Lung microvascular endothelial cell (primary cell): ENCODE measurements at regions not wholly inside any gene's neighbourhood (a gene's known extent, or its start where the extent isn't known, plus 50 kb on each side); places are given as distances from the start of the nearest gene placed in this dataset.
A peak's percentile ranks its signal among the peaks of the same experiment; 100 is the strongest.
"Not testable (repeated sequence)": the region's sequence is repeated elsewhere in the genome, so short reads cannot be mapped to it uniquely, and the experiment has no call there.

ENCODE experiments used
- DNase-seq, 2 donors: peaks; one replicate each; pipeline versions ENCODE4 v3.0.0 to v3.0.0-alpha.2; 2010; ENCODE audit warnings: low read depth in 2 of 2

GRCh38 chr16:5234295-5235050, 136.9 kb upstream of the EEF2KMT start:
- DNase-seq, result no peak

DNA sequence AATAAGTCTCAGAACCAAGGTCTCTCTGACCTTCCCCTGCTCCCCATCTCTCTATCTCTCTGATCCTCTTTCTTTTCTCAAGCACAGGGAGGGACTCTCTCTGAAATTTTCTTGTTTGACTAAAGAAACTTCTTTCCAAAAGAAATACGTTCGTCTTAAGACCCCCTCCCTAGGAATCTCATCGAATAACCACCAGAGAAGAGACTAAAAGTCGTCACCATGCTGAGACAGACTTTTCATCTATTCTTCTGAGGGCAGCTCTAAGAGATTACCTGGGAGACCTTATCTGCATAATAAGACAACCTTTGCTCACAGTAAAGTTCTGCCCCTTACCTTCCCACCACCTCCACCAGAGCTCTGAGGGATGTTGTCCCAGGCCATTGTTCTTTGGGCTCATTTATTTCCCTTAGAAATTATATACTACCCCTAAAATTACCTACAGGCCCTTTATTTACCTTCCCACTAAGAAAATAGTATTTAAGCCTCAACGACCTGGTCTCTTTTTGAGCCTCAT, 133.7 kb upstream of the EEF2KMT start:
- no peak for DNase-seq

- no peak for DNase-seq
Observed at GRCh38 chr16:5228369-5228768, 130.8 kb upstream of the EEF2KMT start.

DNA sequence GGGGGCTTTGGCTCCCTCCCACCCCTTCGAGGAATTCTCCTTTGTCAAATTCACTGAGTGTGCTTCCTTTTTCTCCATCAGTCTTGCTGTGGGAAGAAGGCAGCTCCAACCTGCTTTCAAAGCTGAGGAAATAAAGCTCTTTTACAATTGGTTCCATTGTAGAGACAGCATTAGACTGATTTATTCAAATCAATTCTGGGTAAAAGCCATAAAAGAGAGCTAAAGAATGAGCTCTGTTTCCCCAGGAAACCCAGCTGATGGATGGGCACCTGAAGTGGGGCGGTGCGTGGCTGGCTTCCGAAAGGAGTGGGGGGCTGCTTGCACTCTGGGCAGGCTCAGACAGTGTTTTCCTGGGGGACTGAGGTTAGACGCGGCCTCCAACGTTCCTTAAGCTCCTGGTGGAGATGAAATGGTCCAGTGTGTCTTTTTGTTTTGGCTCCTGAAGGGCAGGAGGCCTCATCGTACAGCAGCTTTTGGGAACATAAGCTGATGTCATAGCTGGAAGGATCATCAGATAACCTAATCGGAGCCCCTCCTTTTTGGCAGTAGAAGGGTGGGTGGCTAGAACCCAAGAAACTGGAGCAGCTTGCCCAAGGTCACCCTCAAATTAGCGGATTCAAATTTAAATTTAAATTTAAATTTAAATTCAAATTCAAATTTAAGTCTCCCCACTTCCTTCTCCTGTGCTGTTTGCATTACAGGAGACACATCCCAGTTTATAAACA, 128.5 kb upstream of the EEF2KMT start:
- DNase-seq, result no peak

DNA sequence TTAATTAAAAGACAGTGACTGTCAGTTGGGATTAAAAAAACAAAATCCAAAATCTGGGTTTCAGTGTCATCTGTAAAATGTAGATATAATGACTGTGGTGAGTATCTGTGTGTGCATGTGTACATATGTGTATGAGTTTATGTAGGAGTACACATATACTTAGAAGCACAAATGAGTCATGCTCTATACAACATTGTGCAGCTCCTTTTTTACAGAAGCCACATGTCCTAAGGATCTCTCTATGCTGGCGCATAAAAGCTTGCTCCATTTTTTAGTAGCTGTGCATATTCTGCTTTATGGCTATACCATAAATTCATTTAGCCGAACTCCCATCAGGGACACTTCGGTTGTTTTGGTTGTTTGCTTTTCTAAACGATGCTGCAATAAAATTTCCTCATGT, 125.2 kb upstream of the EEF2KMT start:
- no peak for DNase-seq

- not testable (repeated sequence) for DNase-seq
Observed at GRCh38 chr16:5221831-5222230, 124.2 kb upstream of the EEF2KMT start.

GRCh38 chr16:5220705-5221104, 123.1 kb upstream of the EEF2KMT start:
- DNase-seq, result no peak

GRCh38 chr16:5216441-5217080, 119.0 kb upstream of the EEF2KMT start:
- DNase-seq, result no peak

- no peak for DNase-seq
Observed at GRCh38 chr16:5215901-5216300, 118.3 kb upstream of the EEF2KMT start.

DNA sequence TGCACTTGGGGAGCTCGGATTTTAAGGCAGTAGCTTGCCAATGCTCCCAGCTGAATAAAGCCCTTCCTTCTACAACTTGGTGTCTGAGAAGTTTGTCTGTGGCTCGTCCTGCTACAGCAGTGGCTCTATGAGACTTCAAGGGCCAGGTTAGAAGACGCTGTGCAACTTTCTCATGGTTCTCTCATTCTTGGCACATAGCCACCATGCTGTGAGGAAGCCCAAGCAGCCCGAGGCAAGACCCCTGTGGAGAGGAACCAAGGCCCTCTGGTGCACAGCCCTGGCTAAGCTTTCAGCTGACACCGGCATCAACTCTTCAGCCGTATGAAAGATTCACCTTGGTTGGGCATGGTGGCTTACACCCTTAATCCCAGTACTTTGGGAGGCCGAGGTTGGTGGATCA, 116.9 kb upstream of the EEF2KMT start:
- DNase-seq, result no peak

DNA sequence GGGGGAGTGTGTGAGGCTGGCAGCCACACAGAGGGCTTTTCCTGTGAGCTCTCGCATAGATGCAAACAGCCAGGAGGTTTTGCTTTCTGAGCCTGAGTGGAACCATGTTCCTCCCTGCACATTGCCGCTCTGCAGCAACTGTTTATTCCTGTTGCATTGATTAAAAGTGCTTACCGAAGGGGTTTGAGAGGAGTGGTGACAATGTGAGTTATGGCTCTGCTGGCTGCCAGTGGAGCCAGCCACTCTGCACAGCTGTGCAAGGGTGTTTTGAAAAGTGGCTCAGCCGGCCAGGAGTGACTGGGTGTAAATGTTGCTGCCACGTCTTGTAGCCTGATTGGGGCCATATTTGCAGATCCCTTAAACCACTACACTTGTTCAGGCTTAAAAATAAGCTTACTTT, 114.9 kb upstream of the EEF2KMT start:
- DNase-seq, result not testable (repeated sequence)

DNA sequence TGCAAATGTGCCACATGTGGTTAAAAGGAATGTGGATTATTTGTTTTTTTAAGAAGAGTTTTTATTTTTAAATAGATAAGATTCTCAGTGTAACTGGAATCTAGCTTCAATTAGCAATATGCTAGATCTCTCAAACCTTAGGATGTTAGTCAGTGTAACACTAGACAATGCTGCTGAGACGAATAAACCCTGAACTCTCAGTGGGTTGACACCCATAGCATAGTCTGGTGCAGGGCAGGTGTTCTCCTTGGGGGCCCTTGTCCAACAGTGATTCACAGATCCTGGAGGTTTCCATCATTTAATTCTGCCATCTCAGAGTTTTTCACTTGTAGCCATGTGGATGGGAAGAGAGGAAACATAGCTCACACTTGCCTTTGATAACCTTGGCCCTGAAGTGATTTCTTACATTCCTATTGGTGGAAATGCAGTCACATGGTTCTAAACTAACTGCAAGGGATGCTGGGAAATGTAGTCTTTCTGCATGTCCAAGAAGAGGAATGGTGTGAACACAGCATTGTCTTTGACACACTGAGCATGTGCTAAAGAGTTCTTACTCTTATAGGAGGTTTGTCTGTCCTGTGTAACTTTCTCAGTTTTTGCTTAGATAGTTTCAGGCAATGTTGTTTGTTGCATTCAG, 110.4 kb upstream of the EEF2KMT start:
- DNase-seq, result peak; percentile 15 to 29

DNA sequence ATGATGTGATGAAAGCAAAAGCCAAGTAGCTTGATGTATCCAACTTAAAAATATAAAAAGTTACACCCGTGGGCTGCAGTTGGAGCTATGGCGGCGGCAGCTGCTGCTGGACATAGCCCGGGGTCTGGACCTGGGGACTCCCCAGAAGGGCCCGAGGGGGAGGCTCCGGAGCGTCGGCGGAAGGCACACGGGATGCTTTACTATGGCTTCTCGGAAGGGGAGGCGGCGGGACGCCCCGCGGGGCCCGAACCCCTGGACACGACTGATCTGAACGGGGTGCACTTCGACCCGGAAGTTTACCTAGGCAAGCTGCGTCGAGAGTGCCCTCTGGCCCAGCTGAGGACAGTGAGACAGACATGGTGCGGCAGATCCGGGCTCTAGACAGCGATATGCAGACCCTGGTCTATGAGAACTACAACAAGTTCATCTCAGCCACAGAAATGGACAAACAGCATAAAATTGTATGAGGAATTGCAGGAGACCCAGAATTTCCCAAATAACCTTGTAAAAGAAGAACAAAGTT, 109.5 kb upstream of the EEF2KMT start:
- no peak for DNase-seq

DNA sequence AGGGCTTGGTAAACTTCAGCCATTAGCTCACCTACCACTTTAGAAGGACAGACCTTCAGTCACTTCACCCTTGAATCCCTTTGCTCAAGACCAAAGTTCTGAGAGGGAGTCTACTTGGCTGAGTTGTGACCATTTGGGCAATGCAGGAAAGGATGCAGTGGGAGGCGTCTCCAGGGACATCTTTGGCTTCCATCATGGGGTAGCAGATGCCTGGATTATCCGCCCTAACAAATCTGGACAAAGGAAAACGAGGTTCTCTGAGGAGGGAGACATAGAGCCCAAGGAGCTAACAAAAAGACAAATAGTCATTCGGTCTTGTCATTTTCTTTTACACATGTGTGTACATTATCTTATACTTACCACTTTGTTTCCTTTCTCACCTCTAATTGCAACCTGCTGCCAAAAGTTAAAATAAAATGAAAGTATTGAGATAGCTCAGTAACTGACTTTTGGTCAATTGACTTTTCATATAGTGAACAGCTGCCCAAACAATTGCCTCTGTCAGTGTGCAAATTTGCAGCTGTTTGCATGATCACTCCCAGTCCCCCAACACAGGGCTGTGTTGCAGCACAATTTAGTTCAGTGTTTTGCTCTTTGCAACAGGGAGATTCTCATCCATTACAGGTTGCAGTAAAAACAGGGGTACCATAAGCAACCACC, 108.9 kb upstream of the EEF2KMT start:
- DNase-seq, result no peak

GRCh38 chr16:5205361-5206040, 107.9 kb upstream of the EEF2KMT start:
- DNase-seq, result no peak

DNA sequence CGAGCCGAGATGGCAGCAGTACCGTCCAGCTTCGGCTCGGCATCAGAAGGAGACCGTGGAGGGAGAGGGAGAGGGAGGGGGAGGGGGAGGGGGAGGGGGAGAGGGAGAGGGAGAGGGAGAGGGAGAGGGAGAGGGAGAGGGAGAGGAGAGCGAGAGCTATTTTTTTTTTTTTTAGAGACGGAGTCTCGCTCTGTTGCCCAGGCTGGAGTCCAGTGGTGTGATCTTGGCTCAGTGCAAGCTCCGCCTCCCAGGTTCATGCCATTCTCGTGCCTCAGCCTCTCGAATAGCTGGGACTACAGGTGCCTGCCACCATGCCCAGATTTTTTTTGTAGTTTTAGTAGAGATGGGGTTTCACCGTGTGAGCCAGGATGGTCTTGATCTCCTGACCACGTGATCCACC, 106.1 kb upstream of the EEF2KMT start:
- not testable (repeated sequence) for DNase-seq

DNA sequence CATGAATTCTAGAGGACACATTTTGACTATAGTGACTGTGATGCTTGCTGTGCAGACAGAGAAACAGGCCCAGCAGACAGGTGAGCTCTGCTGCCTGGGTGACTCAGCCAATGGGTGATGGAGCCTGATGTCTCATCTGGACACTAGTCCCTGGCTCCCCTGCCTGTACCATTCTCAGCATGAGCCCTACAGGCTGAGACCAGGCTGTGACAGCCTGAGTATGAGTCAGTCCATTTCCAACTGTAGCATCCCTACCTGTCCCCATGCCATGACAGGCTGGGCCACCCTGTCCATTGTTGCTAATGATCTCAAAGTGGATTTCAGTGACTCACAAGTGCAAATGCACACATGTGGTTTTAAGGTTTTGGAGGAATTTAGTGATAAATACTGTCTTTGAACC, 102.5 kb upstream of the EEF2KMT start:
- DNase-seq, result no peak

GRCh38 chr16:5196204-5196603, 98.6 kb upstream of the EEF2KMT start:
- no peak for DNase-seq

- no peak for DNase-seq
Observed at GRCh38 chr16:5193861-5194260, 96.3 kb upstream of the EEF2KMT start.

- no peak for DNase-seq
Observed at GRCh38 chr16:5188989-5189352, 91.4 kb upstream of the EEF2KMT start.
